Fibroblast of skin of abdomen (primary cell): ENCODE measurements at regions not wholly inside any gene's neighbourhood (a gene's known extent, or its start where the extent isn't known, plus 50 kb on each side); places are given as distances from the start of the nearest gene placed in this dataset.
"Not testable (repeated sequence)": the region's sequence is repeated elsewhere in the genome, so short reads cannot be mapped to it uniquely, and the experiment has no call there.

Experiments
- DNase-seq: peaks from one replicate; pipeline ENCODE4 v3.0.0-alpha.2; 2013

DNA sequence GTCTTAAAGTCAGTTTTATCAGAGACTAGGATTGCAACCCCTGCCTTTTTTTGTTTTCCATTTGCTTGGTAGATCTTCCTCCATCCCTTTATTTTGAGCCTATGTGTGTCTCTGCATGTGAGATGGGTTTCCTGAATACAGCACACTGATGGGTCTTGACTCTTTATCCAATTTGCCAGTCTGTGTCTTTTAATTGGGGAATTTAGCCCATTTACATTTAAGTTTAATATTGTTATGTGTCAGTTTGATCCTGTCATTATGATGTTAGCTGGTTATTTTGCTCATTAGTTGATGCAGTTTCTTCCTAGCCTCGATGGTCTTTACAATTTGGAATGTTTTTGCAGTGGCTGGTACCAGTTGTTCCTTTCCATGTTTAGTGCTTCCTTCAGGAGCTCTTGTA lies 93.3 kb upstream of the GALNT18 start:
- DNase-seq, result not testable (repeated sequence)

DNA sequence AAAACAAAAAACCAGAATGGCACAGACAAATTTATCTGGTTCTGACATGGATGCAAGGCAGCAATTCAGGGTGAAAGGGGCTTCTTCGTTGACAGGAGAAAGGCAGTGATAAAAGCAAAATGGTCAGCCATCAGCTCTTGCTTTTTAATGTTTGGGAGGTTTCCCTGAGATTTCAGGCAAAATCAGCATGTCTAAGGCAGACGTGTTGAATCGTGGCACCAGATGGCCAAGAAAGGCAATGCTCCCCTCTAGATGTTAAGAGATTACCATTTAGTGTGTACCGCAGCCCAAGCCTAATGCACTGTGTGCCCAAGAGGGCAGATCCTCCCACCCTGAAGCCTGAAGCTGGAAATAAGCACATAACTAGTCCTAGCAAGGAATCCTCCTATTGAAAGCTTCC lies 88.8 kb upstream of the GALNT18 start:
- DNase-seq, result no peak

DNA sequence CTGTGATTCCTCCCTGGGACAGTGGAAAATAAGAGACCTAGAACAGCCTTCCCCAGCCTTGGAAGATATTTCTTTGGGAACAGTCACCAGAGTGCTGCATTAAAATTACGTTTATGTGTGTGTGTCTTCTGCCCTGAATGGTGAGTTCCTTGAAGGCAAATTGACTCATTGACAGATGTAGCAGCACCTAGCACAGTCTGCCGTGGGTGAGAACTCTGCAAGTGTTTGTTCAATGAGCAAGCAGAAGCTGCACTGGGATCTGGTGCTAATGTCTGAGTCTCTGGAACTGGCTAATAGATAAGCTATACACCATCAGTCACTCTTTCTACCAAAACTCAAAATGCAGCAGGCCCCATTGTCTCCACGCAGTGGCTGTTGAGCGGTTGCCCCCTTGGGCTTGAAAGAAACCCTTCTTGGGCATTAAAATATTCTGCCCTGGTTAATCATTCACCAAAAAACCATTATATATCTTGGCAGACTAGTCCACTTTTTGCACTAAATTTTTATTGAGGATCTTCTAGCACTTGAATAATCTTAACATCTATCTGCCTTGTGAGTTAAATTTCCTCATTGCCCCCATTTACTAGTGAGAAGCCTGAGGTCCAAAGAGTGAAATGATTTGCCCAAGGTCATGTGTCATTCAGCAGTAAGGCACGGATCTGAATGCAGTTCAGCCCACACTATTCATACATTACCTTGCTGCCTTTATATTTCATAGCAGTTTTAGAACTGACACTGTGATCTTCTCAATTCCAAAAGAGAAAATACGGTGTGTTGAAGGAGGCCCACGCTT lies 87.8 kb upstream of the GALNT18 start:
- DNase-seq, result no peak

GRCh38 chr11:11708256-11708655 lies 86.5 kb upstream of the GALNT18 start:
- DNase-seq, result no peak

- no peak for DNase-seq
Measured at GRCh38 chr11:11706028-11706427, 84.2 kb upstream of the GALNT18 start.

- DNase-seq, result no peak
Measured at GRCh38 chr11:11703885-11704284, 82.1 kb upstream of the GALNT18 start.

- DNase-seq, result peak; percentile 50
Measured at GRCh38 chr11:11701070-11701469, 79.3 kb upstream of the GALNT18 start.

DNA sequence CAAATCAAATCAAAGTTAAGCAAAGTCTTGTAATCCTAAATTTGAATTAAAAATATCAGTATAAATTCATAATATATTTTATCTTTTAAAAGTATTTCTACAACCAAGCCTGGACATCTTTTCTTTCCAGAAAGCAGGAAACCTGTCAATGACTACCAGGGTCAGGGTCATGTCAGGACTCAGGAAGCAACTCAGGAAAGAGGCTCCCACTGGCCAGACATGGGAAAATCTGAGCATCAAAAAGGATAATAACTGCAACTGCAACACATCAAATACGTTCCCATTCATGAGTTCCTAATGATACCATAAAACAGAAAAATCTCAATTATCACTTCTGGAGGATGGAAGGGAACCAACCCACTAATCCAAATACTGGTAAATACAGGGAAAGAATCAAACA lies 76.0 kb upstream of the GALNT18 start:
- DNase-seq, result no peak

DNA sequence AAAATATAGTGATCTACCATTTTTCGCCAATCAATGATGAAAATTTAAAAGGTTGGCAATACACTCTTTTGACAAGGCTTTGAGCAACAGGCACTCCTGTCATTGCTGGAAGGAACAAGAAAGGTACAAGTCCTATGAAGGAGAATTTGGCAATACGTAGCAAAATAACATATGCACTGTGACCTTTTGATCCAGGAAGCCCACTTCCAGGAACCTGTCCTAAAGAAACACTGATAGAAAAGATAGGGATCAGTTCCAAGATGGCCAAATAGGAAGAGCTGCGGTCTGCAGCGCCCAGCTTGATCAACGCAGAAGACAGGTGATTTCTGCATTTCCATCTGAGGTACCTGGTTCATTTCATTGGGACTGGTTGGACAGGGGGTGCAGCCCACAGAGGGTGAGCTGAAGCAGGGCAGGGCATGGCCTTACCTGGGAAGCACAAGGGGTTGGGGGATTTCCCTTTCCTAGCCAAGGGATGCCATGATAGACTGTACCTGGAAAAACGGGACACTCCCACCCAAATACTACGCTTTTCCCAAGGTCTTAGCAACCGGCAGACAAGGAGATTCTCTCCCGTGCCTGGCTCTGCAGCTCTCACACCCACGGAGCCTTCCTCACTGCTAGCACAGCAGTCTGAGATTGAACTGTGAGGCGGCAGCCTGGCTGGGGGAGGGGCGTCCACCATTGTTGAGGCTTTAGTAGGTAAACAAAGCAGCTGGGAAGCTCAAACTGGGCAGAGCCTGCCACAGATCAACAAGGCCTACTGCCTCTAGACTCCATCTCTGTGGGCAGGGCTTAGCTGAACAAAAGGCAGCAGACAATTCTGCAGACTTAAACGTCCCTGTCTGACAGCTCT lies 69.7 kb upstream of the GALNT18 start:
- DNase-seq, result no peak

DNA sequence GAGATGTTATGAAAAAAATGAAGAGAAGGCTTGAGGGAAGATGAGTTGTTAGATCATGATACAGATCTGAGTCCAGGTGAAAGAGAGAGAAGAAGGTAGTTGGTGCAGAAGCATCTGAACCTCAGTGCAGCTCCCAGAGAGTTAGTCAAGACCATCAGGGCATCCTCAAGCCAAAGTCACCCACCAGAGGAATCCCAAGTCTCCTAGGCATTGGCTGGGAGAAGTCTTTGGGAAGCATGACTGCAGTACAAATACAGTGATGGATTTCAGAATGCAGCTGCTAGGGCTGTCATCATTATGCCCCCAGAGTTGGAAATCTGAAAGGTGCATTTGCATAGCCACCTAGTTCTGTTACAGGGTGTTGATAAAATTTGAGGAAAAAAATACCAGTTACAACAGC lies 59.7 kb upstream of the GALNT18 start:
- DNase-seq, result no peak

DNA sequence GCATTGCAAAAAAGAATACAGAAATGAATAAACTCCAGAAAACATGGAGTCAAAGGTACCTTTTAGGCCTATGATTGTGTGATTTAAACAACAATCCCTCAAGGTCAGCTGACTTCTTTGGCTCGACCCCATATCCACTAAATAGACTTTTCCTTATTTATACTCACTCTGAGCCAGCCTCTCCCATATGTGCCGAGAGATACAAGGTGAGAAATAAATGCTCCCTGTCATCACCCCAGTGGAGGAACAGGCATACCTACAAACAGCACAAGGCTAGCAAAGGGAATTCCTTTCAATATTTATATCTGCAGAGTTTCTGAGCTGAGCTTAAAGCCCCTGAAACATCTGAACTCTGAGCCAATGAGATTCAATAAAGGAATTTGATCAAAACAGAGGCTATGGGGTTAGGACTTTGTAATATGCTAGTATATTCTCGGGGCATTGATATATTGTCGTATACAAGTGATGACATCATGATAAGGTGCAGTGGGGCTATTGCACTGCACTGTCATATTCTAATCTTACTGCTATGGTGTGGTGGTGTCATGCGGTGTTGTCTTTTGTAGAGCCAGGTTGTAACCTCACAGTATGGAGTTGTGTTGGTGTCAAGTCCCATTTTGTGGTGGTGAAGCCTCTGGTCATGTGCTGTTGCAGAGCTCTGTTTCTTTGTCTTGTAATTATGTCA lies 56.0 kb upstream of the GALNT18 start:
- DNase-seq, result no peak

GRCh38 chr11:11675671-11676181 lies 53.9 kb upstream of the GALNT18 start:
- DNase-seq, result no peak

DNA sequence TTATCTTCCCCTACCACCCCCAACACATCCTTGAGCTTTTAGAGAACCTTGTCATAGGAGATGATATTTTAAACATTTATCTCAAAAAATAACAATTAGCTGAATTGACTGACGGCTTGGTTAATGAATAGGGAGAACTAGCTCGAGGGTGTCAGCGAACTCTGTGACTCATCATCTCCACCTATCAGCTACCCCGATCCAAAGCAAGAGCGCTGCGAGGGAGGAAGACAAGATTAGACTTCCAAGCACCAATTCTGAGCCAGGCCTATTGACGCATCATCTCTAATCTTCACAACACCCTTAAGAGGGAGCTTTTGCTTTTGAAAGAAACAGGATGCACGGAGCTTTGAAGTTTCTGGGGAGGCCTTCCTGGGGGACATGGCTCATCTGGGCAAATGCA lies 51.0 kb upstream of the GALNT18 start:
- no peak for DNase-seq

DNA sequence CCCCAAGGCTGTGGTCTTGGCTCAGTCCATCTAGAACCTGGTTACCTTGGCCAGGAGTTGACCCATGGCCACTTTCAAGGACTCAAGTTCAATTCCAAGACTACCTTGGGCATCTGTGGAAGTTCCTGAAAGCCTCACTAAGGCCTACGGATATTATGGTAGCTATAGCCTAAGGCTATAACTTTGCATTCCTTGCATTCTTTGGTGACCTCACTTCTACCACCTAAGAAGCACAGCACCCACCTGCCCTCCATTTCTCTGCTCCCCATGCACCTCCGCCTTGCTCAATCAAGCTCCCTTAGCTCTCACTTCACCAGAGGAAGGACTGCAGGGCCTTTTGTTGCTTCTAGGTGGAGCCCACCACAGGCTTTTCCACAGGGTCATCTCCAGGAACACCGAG lies 50.3 kb upstream of the GALNT18 start:
- no peak for DNase-seq
